Glutamatergic neuron (in vitro differentiated cells): ENCODE measurements at regions not wholly inside any gene's neighbourhood (a gene's known extent, or its start where the extent isn't known, plus 50 kb on each side); places are given as distances from the start of the nearest gene placed in this dataset.

Experiments used
- DNase-seq: peaks from one replicate; pipeline ENCODE4 v3.0.0; 2022
- H3K27ac Mint-ChIP-seq: one replicate; pipeline ENCODE4 v1.8.0; 2020; ENCODE audit warnings: mild to moderate bottlenecking, mixed read lengths, inconsistent platforms; ENCODE audit not compliant: unreplicated experiment
- H3K27me3 Mint-ChIP-seq: one replicate; pipeline ENCODE4 v1.8.0; 2020; ENCODE audit warnings: mild to moderate bottlenecking, moderate library complexity, mixed read lengths, inconsistent platforms; ENCODE audit not compliant: unreplicated experiment
- H3K36me3 Mint-ChIP-seq: one replicate; pipeline ENCODE4 v1.8.0; 2020; ENCODE audit warnings: mild to moderate bottlenecking, mixed read lengths, inconsistent platforms; ENCODE audit not compliant: unreplicated experiment
- H3K4me1 Mint-ChIP-seq: one replicate; pipeline ENCODE4 v1.8.0; 2020; ENCODE audit warnings: mild to moderate bottlenecking, low read depth, mixed read lengths, inconsistent platforms; ENCODE audit not compliant: unreplicated experiment
- H3K4me3 Mint-ChIP-seq: one replicate; pipeline ENCODE4 v1.8.0; 2020; ENCODE audit warnings: mild to moderate bottlenecking, mixed read lengths, inconsistent platforms; ENCODE audit not compliant: unreplicated experiment
- H3K9me3 Mint-ChIP-seq: one replicate; pipeline ENCODE4 v1.8.0; 2020; ENCODE audit warnings: mild to moderate bottlenecking, moderate library complexity, mixed read lengths, inconsistent platforms; ENCODE audit not compliant: unreplicated experiment
- CTCF ChIP-seq: fragments of 200-600 bp; sonication (generic); IDR thresholded peaks from one replicate; pipeline ENCODE4 v1.5.0; 2021; ENCODE audit not compliant: partially characterized antibody, unreplicated experiment

DNA sequence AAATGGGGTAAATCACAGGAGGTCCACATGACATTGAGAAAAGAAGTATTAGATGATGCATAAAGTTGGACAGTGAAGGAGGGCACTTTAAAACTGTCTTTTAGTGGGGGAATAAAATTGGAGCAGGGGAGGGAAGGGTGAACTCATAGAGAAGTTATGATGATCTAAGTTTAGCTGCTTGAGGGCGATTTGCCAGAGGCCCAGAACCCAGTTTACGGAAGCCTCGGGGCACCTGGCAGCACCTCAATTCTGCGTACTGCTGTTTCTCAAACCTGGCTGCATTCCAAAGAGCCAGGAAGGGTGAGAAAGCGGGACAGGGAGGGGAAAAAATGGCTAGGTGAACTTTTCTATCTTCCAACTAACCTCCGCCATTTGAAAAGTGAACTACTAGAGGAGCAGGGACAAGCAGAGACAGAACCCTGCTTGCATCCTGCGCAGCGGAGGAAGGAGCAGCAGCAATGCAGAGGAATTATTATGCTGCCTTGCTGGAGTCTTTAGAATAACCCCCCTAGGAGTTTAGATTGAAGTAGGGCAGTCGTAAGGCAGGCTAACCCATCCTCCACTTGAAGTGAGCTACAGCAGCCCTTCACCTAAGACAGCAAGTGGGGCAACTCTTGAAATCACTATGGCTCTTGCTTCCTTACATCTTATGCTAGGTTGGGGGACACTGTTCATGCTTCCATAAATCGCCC is 316.8 kb downstream of the BRINP1 start:
- Mint-ChIP-seq H3K4me1 (no peaks in the 10 kb centered on the region), H3K9me3 (no peaks in the 10 kb centered on the region), H3K4me3 (no peak overlapping the region), H3K36me3 (no peaks in the 10 kb centered on the region), H3K27ac (no peak overlapping the region), H3K27me3 (no peaks in the 10 kb centered on the region)
- no peak for DNase-seq
- no peak for TF ChIP-seq CTCF

DNA sequence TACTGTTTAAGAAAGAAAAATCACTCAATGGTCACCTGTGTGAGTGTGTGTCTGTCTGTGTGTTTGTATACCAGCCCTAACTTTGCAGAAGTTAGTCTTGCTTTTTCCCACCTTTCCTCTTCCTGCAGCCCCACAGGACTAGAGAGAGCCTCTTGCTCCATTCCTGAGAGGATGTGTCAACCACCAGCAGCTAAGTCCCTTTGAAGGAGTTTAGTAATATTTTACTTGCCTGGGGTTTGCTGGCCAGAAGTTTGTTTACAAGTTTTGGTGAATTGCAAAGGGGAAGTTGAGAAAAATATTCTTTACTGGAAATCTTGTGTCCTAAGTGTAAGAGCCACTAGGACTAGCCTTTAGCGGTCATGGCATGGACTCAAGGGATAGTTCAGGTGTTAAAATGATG is 316.2 kb downstream of the BRINP1 start:
- Mint-ChIP-seq H3K27ac (no peak overlapping the region), H3K27me3 (no peaks in the 10 kb centered on the region), H3K9me3 (no peaks in the 10 kb centered on the region), H3K36me3 (no peaks in the 10 kb centered on the region), H3K4me3 (no peak overlapping the region), H3K4me1 (no peaks in the 10 kb centered on the region)
- no peak for TF ChIP-seq CTCF
- DNase-seq = no peak

DNA sequence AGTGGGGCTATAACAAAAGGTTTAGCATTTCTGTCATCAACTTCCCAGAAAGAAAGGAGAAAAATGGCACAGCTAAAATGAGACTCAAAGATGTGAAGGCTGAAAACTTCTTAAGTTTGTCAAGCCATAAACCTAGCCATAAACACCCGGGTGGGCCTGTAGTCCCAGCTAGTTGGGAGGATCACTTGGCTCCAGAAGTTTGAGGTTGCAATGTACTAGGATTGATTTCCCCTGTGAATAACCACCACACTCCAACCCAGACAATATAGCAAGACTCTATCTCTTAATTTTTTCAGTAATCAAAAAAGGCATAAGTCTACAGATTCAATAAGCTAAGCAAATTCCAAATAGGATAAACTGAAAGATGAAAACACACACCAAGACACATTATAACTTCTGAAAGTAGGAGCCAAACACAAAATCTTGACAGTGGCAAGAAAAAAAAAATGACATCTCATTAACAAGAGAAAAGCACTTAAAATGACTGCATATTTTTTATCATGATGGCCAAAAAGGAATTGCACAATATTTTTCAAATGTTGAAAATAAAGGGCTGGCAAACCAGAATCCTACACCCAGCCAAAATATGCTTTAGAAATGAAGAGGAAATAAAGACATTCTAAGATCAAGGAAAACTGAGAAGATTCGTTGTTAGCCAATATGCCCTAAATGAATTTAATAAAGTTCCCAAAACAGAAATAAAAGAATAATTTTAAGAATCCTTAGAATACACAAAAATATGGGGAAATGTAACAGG is 308.4 kb downstream of the BRINP1 start:
- Mint-ChIP-seq H3K9me3 (no peaks in the 10 kb centered on the region), H3K36me3 (no peaks in the 10 kb centered on the region), H3K27ac (no peak overlapping the region), H3K27me3 (no peaks in the 10 kb centered on the region), H3K4me3 (no peak overlapping the region), H3K4me1 (no peaks in the 10 kb centered on the region)
- no peak for DNase-seq
- TF ChIP-seq CTCF = no peak

GRCh38 chr9:119071636-119072035 is 297.6 kb downstream of the BRINP1 start:
- no peak for DNase-seq
- H3K9me3 Mint-ChIP-seq = no peaks in the 10 kb centered on the region
- H3K36me3 Mint-ChIP-seq = no peaks in the 10 kb centered on the region
- peaks cover 4% of the 10 kb centered on the region for H3K27me3 Mint-ChIP-seq
- no peak for TF ChIP-seq CTCF
- no peak overlapping the region for H3K27ac Mint-ChIP-seq
- H3K4me1 Mint-ChIP-seq = no peaks in the 10 kb centered on the region
- no peak overlapping the region for H3K4me3 Mint-ChIP-seq

DNA sequence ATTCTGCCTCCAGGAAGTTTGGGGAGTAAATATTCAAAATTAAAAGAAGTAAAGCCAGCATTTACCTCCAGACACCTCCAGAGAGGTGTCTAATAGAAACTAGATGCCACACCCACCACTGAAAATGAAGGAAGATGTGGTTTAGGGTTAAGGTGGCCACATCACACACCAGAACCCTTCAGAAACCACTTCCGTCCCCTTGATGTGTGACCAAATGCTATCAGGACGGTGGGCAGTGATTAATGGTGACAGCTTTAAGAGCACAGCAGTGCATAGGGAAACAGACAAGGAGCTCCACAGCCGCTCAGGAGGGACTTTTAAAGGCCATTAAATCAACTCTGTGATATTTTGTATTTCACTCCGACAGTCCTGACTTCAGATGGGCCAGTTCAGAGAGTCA is 295.2 kb downstream of the BRINP1 start:
- DNase-seq = no peak
- H3K9me3 Mint-ChIP-seq = no peaks in the 10 kb centered on the region
- no peak overlapping the region for H3K4me3 Mint-ChIP-seq
- H3K4me1 Mint-ChIP-seq = no peaks in the 10 kb centered on the region
- TF ChIP-seq CTCF = no peak
- no peaks in the 10 kb centered on the region for H3K36me3 Mint-ChIP-seq
- no peaks in the 10 kb centered on the region for H3K27me3 Mint-ChIP-seq
- H3K27ac Mint-ChIP-seq = no peak overlapping the region
